ENCODE measurements at regions not wholly inside any gene's neighbourhood (a gene's known extent, or its start where the extent isn't known, plus 50 kb on each side); places are given as distances from the start of the nearest gene placed in this dataset.

GRCh38 chr4:25552580-25553271 is 102.9 kb upstream of the SLC34A2 start:
- Mint-ChIP-seq H3K27me3 (peaks cover 10% of the 10 kb centered on the region), H3K9me3 (no peaks in the 10 kb centered on the region), H3K4me1 (ENCODE audit: low read depth) (no peaks in the 10 kb centered on the region), H3K36me3 (ENCODE audit: low read depth) (no peaks in the 10 kb centered on the region), H3K4me3 (no peak overlapping the region), H3K27ac (no peak overlapping the region)
- CTCF ChIA-PET = no interaction called here
- H3K27me3 ChIP-seq (ENCODE audit: control insufficient read depth in 1 of 2, insufficient read depth in 2 of 2, low read length in 2 of 2) = peaks cover 0 to 4% of the 10 kb centered on the region in 2 experiments
- H3K4me3 ChIP-seq (ENCODE audit: low read length) = no peak overlapping the region
- POLR2A ChIA-PET = interaction anchor here (0.6 kb wide), 1 partner anchor 876 kb away, joined by 4 read pairs; no protein-coding TSS in a partner anchor
- intact Hi-C loops (cut with DNase I, micrococcal nuclease) = no loop called here
- DNase-seq (no peak), ATAC-seq (ENCODE audit: poor library complexity) (no peak)
- peaks cover 0 to 7% of the 10 kb centered on the region in 2 experiments for H3K9me3 ChIP-seq (ENCODE audit: control insufficient read depth in 1 of 2, insufficient read depth in 1 of 2, low read length in 2 of 2)
- H3K4me1 ChIP-seq (ENCODE audit: insufficient read depth, low read length) = no peaks in the 10 kb centered on the region
- H3K27ac ChIP-seq (ENCODE audit: low read depth in 1 of 2, low read length in 2 of 2) = no peak overlapping the region
- H3K36me3 ChIP-seq (ENCODE audit: insufficient read depth, low read length) = no peaks in the 10 kb centered on the region
- TF ChIP-seq CTCF (IDR thresholded peaks at IDR 0.05) = no peak

GRCh38 chr4:25559508-25559907 is 96.1 kb upstream of the SLC34A2 start:
- POLR2A ChIA-PET = no interaction called here
- H3K9me3 Mint-ChIP-seq = no peaks in the 10 kb centered on the region
- H3K36me3 Mint-ChIP-seq (ENCODE audit: low read depth) = no peaks in the 10 kb centered on the region
- Histone ChIP-seq H3K27me3 (ENCODE audit: control insufficient read depth in 1 of 2, insufficient read depth in 2 of 2, low read length in 2 of 2) (no peaks in the 10 kb centered on the region), H3K9me3 (ENCODE audit: control insufficient read depth in 1 of 2, insufficient read depth in 1 of 2, low read length in 2 of 2) (peaks cover 0 to 4% of the 10 kb centered on the region in 2 experiments), H3K36me3 (ENCODE audit: insufficient read depth, low read length) (no peaks in the 10 kb centered on the region), H3K4me3 (ENCODE audit: low read length) (no peak overlapping the region), H3K27ac (ENCODE audit: low read depth in 1 of 2, low read length in 2 of 2) (no peak overlapping the region), H3K4me1 (ENCODE audit: insufficient read depth, low read length) (no peaks in the 10 kb centered on the region)
- H3K27ac Mint-ChIP-seq = no peak overlapping the region
- ATAC-seq (ENCODE audit: poor library complexity) = no peak
- intact Hi-C loops (cut with DNase I, micrococcal nuclease) = no loop called here
- no peak overlapping the region for H3K4me3 Mint-ChIP-seq
- CTCF ChIA-PET = no interaction called here
- peaks cover 6% of the 10 kb centered on the region for H3K27me3 Mint-ChIP-seq
- no peak for TF ChIP-seq CTCF (IDR thresholded peaks at IDR 0.05)
- no peak for DNase-seq
- no peaks in the 10 kb centered on the region for H3K4me1 Mint-ChIP-seq (ENCODE audit: low read depth)

GRCh38 chr4:25560605-25561004 is 95.0 kb upstream of the SLC34A2 start:
- ATAC-seq (ENCODE audit: poor library complexity) (no peak), DNase-seq (no peak)
- peaks cover 5% of the 10 kb centered on the region for H3K27me3 Mint-ChIP-seq
- intact Hi-C loops (cut with DNase I, micrococcal nuclease) = no loop called here
- POLR2A ChIA-PET = no interaction called here
- no peak for TF ChIP-seq CTCF (IDR thresholded peaks at IDR 0.05)
- Histone ChIP-seq H3K4me3 (ENCODE audit: low read length) (no peak overlapping the region), H3K27me3 (ENCODE audit: control insufficient read depth in 1 of 2, insufficient read depth in 2 of 2, low read length in 2 of 2) (no peaks in the 10 kb centered on the region), H3K9me3 (ENCODE audit: control insufficient read depth in 1 of 2, insufficient read depth in 1 of 2, low read length in 2 of 2) (peaks cover 0 to 4% of the 10 kb centered on the region in 2 experiments), H3K36me3 (ENCODE audit: insufficient read depth, low read length) (no peaks in the 10 kb centered on the region), H3K27ac (ENCODE audit: low read depth in 1 of 2, low read length in 2 of 2) (no peak overlapping the region), H3K4me1 (ENCODE audit: insufficient read depth, low read length) (no peaks in the 10 kb centered on the region)
- H3K27ac Mint-ChIP-seq = no peak overlapping the region
- no peaks in the 10 kb centered on the region for H3K9me3 Mint-ChIP-seq
- H3K36me3 Mint-ChIP-seq (ENCODE audit: low read depth) = no peaks in the 10 kb centered on the region
- H3K4me1 Mint-ChIP-seq (ENCODE audit: low read depth) = no peaks in the 10 kb centered on the region
- CTCF ChIA-PET = no interaction called here
- no peak overlapping the region for H3K4me3 Mint-ChIP-seq
